GM12873 (cell line): ENCODE measurements at regions not wholly inside any gene's neighbourhood (a gene's known extent, or its start where the extent isn't known, plus 50 kb on each side); places are given as distances from the start of the nearest gene placed in this dataset.

Experiments
- CTCF ChIP-seq: IDR thresholded peaks from 2 replicates; pipeline ENCODE4 v1.5.1; 2012; ENCODE audit warnings: low read depth, mild to moderate bottlenecking, moderate library complexity, low read length, control low read depth; ENCODE audit not compliant: insufficient read depth; ENCODE audit errors: missing control alignments

GRCh38 chr4:14743601-14744000 lies 258.7 kb upstream of the CPEB2 start:
- no peak for TF ChIP-seq CTCF

- no peak for TF ChIP-seq CTCF
Observed at GRCh38 chr4:14744346-14744745, 257.9 kb upstream of the CPEB2 start.

GRCh38 chr4:14749910-14750309 lies 252.4 kb upstream of the CPEB2 start:
- peak; percentile 60 for TF ChIP-seq CTCF

- no peak for TF ChIP-seq CTCF
Observed at GRCh38 chr4:14752341-14753046, 249.8 kb upstream of the CPEB2 start.

GRCh38 chr4:14767142-14767541 lies 235.1 kb upstream of the CPEB2 start:
- no peak for TF ChIP-seq CTCF

- no peak for TF ChIP-seq CTCF
Observed at GRCh38 chr4:14768449-14768848, 233.8 kb upstream of the CPEB2 start.

GRCh38 chr4:14769993-14770392 lies 232.3 kb upstream of the CPEB2 start:
- no peak for TF ChIP-seq CTCF
